Neural progenitor cell (in vitro differentiated cells): ENCODE measurements at regions not wholly inside any gene's neighbourhood (a gene's known extent, or its start where the extent isn't known, plus 50 kb on each side); places are given as distances from the start of the nearest gene placed in this dataset.

Experiments used
- DNase-seq: peaks from one replicate; pipeline ENCODE4 v3.0.0-alpha.2; 2016; ENCODE audit warnings: low spot score
- H2AFZ ChIP-seq: fragments of 200-600 bp; sonication (generic); replicated peaks from 2 replicates; pipeline ENCODE4 v1.6.1; 2016; ENCODE audit warnings: antibody characterized with exemption
- H3F3A ChIP-seq: fragments of 200-600 bp; sonication (generic); 2 replicates; pipeline ENCODE4 v1.6.1; 2016; ENCODE audit warnings: antibody characterized with exemption, low read depth
- H3K27ac ChIP-seq: fragments of 200-600 bp; sonication (generic); 2 replicates; pipeline ENCODE4 v1.5.1; 2016; ENCODE audit warnings: mild to moderate bottlenecking
- H3K27me3 ChIP-seq: fragments of 200-600 bp; sonication (generic); 2 replicates; pipeline ENCODE4 v1.6.1; 2016; ENCODE audit warnings: mild to moderate bottlenecking, moderate library complexity
- H3K36me3 ChIP-seq: fragments of 200-600 bp; sonication (generic); 2 replicates; pipeline ENCODE4 v1.5.1; 2016
- H3K4me1 ChIP-seq: fragments of 200-600 bp; sonication (generic); 2 replicates; pipeline ENCODE4 v1.6.1; 2016; ENCODE audit warnings: mixed run types
- H3K4me2 ChIP-seq: fragments of 200-600 bp; sonication (generic); 2 replicates; pipeline ENCODE4 v1.6.1; 2016
- H3K4me3 ChIP-seq: fragments of 200-600 bp; sonication (generic); 2 replicates; pipeline ENCODE4 v1.5.1; 2016
- H3K79me2 ChIP-seq: fragments of 200-600 bp; sonication (generic); 2 replicates; pipeline ENCODE4 v1.6.1; 2016; ENCODE audit warnings: low read depth
- H3K9ac ChIP-seq: fragments of 200-600 bp; sonication (generic); 2 replicates; pipeline ENCODE4 v1.6.1; 2016
- H3K9me3 ChIP-seq: fragments of 200-600 bp; sonication (generic); 2 replicates; pipeline ENCODE4 v1.5.1; 2016; ENCODE audit warnings: low read depth
- H4K20me1 ChIP-seq: fragments of 200-600 bp; sonication (generic); 2 replicates; pipeline ENCODE4 v1.6.1; 2016; ENCODE audit warnings: low read depth
- H3K27ac Mint-ChIP-seq: 3 replicates; pipeline ENCODE4 v1.8.0; 2021; ENCODE audit warnings: mixed read lengths
- H3K27me3 Mint-ChIP-seq: 2 replicates; pipeline ENCODE4 v1.8.0; 2022; ENCODE audit warnings: low read depth, mild to moderate bottlenecking, inconsistent platforms, moderate library complexity, mixed read lengths; ENCODE audit not compliant: insufficient read depth
- H3K36me3 Mint-ChIP-seq: 3 replicates; pipeline ENCODE4 v1.8.0; 2021; ENCODE audit warnings: mixed read lengths
- H3K4me1 Mint-ChIP-seq: 3 replicates; pipeline ENCODE4 v1.8.0; 2021; ENCODE audit warnings: mixed read lengths
- H3K4me3 Mint-ChIP-seq: 3 replicates; pipeline ENCODE4 v1.8.0; 2021; ENCODE audit warnings: mild to moderate bottlenecking, moderate library complexity, mixed read lengths
- H3K9me3 Mint-ChIP-seq: 3 replicates; pipeline ENCODE4 v1.8.0; 2020; ENCODE audit warnings: mixed read lengths
- CTCF ChIP-seq: fragments of 200-600 bp; sonication (generic); IDR thresholded peaks from 2 replicates; pipeline ENCODE4 v1.5.1; 2017; ENCODE audit warnings: antibody characterized with exemption, mild to moderate bottlenecking
- EZH2 ChIP-seq: fragments of 200-600 bp; sonication (generic); IDR thresholded peaks from 2 replicates; pipeline ENCODE4 v1.6.1; 2017; ENCODE audit warnings: antibody characterized with exemption, mild to moderate bottlenecking, moderate library complexity
- EZH2phosphoT487 ChIP-seq: fragments of 200-600 bp; sonication (generic); IDR thresholded peaks from 2 replicates; pipeline ENCODE4 v1.6.1; 2017; ENCODE audit warnings: antibody characterized with exemption

- no peak overlapping the region for H2AFZ ChIP-seq
- H3K4me1 ChIP-seq, result peaks cover 4% of the 10 kb centered on the region
- H3K36me3 Mint-ChIP-seq, result peaks cover 11% of the 10 kb centered on the region
- H3K27ac Mint-ChIP-seq, result no peak overlapping the region
- peaks cover 10% of the 10 kb centered on the region for H3K9me3 Mint-ChIP-seq
- no peaks in the 10 kb centered on the region for H3K36me3 ChIP-seq
- H3K27me3 ChIP-seq, result no peaks in the 10 kb centered on the region
- H3K27me3 Mint-ChIP-seq, result no peaks in the 10 kb centered on the region
- TF ChIP-seq CTCF (no peak), EZH2phosphoT487 (no peak), EZH2 (no peak)
- no peak for DNase-seq
- no peaks in the 10 kb centered on the region for H3K9me3 ChIP-seq
- H3K79me2 ChIP-seq, result peaks cover 20% of the 10 kb centered on the region
- no peaks in the 10 kb centered on the region for H4K20me1 ChIP-seq
- no peak overlapping the region for H3K9ac ChIP-seq
- no peak overlapping the region for H3K4me3 Mint-ChIP-seq
- no peak overlapping the region for H3K4me3 ChIP-seq
- peaks cover 7% of the 10 kb centered on the region for H3K4me1 Mint-ChIP-seq
- H3K27ac ChIP-seq, result no peak overlapping the region
- H3F3A ChIP-seq, result no peaks in the 10 kb centered on the region
- no peak overlapping the region for H3K4me2 ChIP-seq
Observed at GRCh38 chr16:72612718-72613117, 435.2 kb downstream of the ZFHX3 start.

GRCh38 chr16:72612256-72612655 is 435.7 kb downstream of the ZFHX3 start:
- Mint-ChIP-seq H3K27me3 (no peaks in the 10 kb centered on the region), H3K36me3 (peaks cover 7% of the 10 kb centered on the region), H3K4me3 (no peak overlapping the region), H3K4me1 (peaks cover 7% of the 10 kb centered on the region), H3K27ac (no peak overlapping the region), H3K9me3 (peaks cover 6% of the 10 kb centered on the region)
- Histone ChIP-seq H3K36me3 (no peaks in the 10 kb centered on the region), H4K20me1 (no peaks in the 10 kb centered on the region), H3K27ac (no peak overlapping the region), H3K4me1 (peaks cover 4% of the 10 kb centered on the region), H3K4me3 (no peak overlapping the region), H3K4me2 (no peak overlapping the region), H3K9me3 (no peaks in the 10 kb centered on the region), H3K9ac (no peak overlapping the region), H3K27me3 (no peaks in the 10 kb centered on the region), H3F3A (no peaks in the 10 kb centered on the region), H3K79me2 (peaks cover 16% of the 10 kb centered on the region), H2AFZ (no peak overlapping the region)
- no peak for DNase-seq
- TF ChIP-seq EZH2 (no peak), CTCF (no peak), EZH2phosphoT487 (no peak)

GRCh38 chr16:72609933-72610332 is 438.0 kb upstream of the PMFBP1 start:
- H4K20me1 ChIP-seq, result no peaks in the 10 kb centered on the region
- Mint-ChIP-seq H3K9me3 (peaks cover 2% of the 10 kb centered on the region), H3K27me3 (no peaks in the 10 kb centered on the region), H3K4me1 (peaks cover 7% of the 10 kb centered on the region), H3K27ac (no peak overlapping the region), H3K4me3 (no peak overlapping the region), H3K36me3 (no peaks in the 10 kb centered on the region)
- TF ChIP-seq CTCF (no peak), EZH2 (no peak), EZH2phosphoT487 (no peak)
- no peak overlapping the region for H3K27ac ChIP-seq
- no peaks in the 10 kb centered on the region for H3K27me3 ChIP-seq
- H3K4me3 ChIP-seq, result no peak overlapping the region
- no peak overlapping the region for H2AFZ ChIP-seq
- peaks cover 4% of the 10 kb centered on the region for H3K4me1 ChIP-seq
- no peaks in the 10 kb centered on the region for H3F3A ChIP-seq
- no peaks in the 10 kb centered on the region for H3K36me3 ChIP-seq
- no peak for DNase-seq
- H3K9me3 ChIP-seq, result no peaks in the 10 kb centered on the region
- H3K9ac ChIP-seq, result no peak overlapping the region
- H3K4me2 ChIP-seq, result no peak overlapping the region
- peaks cover 16% of the 10 kb centered on the region for H3K79me2 ChIP-seq

GRCh38 chr16:72609066-72609465 is 437.1 kb upstream of the PMFBP1 start:
- Mint-ChIP-seq H3K36me3 (peaks cover 1% of the 10 kb centered on the region), H3K4me3 (no peak overlapping the region), H3K9me3 (peaks cover 8% of the 10 kb centered on the region), H3K4me1 (peaks cover 7% of the 10 kb centered on the region), H3K27ac (no peak overlapping the region), H3K27me3 (no peaks in the 10 kb centered on the region)
- H3F3A ChIP-seq, result no peaks in the 10 kb centered on the region
- no peak overlapping the region for H3K9ac ChIP-seq
- no peaks in the 10 kb centered on the region for H3K9me3 ChIP-seq
- no peak for DNase-seq
- TF ChIP-seq EZH2phosphoT487, result no peak
- no peak for TF ChIP-seq EZH2
- no peak for TF ChIP-seq CTCF
- no peaks in the 10 kb centered on the region for H3K27me3 ChIP-seq
- no peak overlapping the region for H3K27ac ChIP-seq
- no peaks in the 10 kb centered on the region for H3K36me3 ChIP-seq
- H3K4me1 ChIP-seq, result peaks cover 4% of the 10 kb centered on the region
- H2AFZ ChIP-seq, result no peak overlapping the region
- H3K79me2 ChIP-seq, result peaks cover 21% of the 10 kb centered on the region
- no peak overlapping the region for H3K4me2 ChIP-seq
- no peak overlapping the region for H3K4me3 ChIP-seq
- H4K20me1 ChIP-seq, result no peaks in the 10 kb centered on the region
